HG03520 (cell line): ENCODE measurements at regions not wholly inside any gene's neighbourhood (a gene's known extent, or its start where the extent isn't known, plus 50 kb on each side); places are given as distances from the start of the nearest gene placed in this dataset.

ENCODE experiments used
- ATAC-seq: cut with Tn5 transposase; IDR thresholded peaks from one replicate; pipeline ENCODE4 v1.9.1; 2021; ENCODE audit warnings: mild to moderate bottlenecking, moderate library complexity; ENCODE audit not compliant: unreplicated experiment

- ATAC-seq = no peak
Observed at GRCh38 chr2:43039376-43040080, 186.9 kb downstream of the ZFP36L2 start.

DNA sequence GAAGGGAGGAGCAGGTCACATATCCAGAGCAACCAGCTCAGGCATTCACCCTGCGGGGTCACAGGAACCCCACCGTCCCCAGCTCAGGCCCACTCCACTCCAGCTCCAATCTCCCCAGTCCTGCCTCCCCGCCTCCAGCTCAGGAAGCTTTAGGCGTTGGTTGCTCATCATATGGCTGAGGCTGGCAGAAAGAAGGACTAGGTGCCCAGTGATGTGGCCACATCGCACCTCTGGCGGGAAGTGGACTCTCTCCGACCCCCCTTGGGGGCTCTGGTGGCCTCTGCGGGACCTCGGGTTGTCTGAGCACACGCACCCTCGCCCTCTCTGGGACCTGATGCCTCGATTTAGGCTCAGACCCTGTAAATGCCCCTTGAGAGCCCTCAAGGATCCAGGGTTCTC is 187.7 kb downstream of the ZFP36L2 start:
- ATAC-seq = no peak

GRCh38 chr2:43038034-43038695 is 188.2 kb downstream of the ZFP36L2 start:
- ATAC-seq = no peak

DNA sequence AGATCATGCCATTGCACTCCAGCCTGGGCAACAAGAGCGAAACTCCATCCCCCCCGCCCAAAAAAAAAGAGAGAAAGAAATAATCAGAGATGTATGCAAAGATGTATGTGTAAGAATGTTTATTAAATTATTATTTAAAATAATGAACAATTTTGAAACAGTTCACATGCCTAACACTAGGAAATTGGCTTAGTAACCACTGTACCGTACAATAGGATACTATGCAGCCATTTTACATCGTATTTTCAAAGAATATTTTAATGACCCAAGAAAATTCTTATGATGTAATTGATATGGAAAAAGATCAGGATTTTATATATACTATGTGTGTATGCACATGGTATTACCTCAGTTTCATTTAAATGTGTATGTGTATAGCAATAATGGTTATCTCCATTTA is 190.5 kb downstream of the ZFP36L2 start:
- no peak for ATAC-seq

DNA sequence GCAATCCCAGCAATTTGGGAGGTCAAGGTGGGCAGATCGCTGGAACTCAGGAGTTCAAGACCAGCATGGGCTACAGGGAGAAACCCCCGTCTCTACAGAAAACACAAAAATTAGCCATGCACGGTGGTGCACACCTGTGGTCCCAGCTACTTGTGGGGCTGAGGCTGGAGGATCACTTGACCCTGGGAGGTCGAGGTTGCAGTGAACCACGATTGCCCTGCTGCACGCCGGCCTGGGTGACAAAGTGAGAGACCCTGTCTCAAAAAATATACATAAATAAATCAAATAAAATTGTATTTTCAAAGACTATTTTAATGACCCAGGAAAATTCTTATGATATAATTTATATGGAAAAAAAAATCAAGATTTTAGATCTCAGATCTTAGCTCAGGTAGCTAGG is 191.5 kb downstream of the ZFP36L2 start:
- ATAC-seq = no peak

GRCh38 chr2:43034242-43034619 is 192.2 kb downstream of the ZFP36L2 start:
- ATAC-seq = no peak

GRCh38 chr2:43033466-43034241 is 192.8 kb downstream of the ZFP36L2 start:
- no peak for ATAC-seq

DNA sequence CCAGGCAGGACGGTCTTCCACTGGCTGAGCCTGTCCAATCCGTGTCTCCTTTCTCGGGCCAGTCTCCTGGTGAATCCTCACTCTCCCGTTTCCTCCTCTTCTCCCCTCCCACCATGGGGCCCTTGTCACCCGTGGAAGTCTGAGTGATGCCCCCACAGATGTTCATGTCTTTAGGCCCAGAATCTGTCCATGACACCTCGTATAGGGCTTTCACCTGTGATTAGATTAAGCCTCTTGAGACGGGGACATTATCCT is 193.5 kb downstream of the ZFP36L2 start:
- no peak for ATAC-seq

GRCh38 chr2:43032213-43033015 is 194.0 kb downstream of the ZFP36L2 start:
- ATAC-seq = no peak

- no peak for ATAC-seq
Observed at GRCh38 chr2:43031471-43032212, 194.8 kb downstream of the ZFP36L2 start.

- no peak for ATAC-seq
Observed at GRCh38 chr2:43030551-43031307, 195.7 kb downstream of the ZFP36L2 start.

DNA sequence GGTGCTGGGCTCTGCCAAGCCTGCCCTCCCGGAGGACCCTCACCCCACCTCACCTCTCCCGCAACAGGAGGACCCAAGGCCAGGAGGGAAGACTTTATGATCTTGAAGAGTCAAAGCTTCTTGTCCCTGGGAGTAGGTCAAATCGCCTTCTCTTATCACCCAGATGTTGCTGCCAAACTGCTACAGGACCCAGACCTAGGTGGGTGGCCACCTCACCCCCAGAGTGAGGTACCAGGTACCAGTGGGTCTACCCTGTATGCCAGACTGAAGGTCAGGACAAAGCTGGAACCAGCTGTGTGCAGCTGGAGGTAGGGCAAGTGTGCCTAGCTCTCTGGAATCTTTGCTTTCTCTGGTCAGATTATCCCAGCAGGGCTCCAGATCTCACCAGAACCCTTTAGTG is 197.2 kb downstream of the ZFP36L2 start:
- no peak for ATAC-seq

- no peak for ATAC-seq
Observed at GRCh38 chr2:43028188-43028587, 198.2 kb downstream of the ZFP36L2 start.

DNA sequence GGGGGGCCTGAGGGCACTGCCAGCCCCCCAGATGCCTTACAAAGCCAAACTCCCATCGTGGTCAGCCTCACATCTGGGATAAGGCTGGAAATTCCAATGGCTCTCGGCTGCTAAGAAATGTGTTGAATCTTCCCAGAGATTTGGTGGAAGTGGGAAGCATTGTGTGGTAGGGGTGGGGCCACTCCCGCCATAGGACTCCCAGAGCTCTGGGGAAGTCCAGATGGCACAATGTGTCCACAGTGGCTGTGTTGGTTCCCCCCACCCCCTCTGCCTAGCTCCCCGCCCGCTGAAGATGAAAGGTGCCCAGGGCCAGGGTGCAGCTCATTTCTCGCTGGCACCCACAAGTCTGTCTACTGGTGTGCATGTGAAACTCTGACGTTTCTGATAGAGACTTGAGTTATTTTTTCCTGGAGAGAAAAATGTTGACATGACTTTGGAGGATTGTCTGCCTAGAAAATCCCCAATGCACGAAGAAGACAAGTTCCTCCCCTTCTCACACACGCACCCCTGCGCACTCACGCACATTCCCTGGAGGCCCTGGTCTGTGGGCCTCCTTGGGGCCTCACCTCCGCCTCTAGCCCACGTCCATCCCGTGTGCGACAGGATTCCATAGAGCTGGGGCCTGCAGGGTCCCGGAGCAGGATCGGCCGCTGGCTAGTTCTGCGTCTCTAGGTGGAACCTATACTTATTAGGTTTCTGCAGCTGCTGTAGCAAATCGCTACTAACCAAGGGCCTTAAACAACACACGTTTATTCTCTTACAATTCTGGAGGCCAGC is 199.1 kb downstream of the ZFP36L2 start:
- ATAC-seq = no peak

DNA sequence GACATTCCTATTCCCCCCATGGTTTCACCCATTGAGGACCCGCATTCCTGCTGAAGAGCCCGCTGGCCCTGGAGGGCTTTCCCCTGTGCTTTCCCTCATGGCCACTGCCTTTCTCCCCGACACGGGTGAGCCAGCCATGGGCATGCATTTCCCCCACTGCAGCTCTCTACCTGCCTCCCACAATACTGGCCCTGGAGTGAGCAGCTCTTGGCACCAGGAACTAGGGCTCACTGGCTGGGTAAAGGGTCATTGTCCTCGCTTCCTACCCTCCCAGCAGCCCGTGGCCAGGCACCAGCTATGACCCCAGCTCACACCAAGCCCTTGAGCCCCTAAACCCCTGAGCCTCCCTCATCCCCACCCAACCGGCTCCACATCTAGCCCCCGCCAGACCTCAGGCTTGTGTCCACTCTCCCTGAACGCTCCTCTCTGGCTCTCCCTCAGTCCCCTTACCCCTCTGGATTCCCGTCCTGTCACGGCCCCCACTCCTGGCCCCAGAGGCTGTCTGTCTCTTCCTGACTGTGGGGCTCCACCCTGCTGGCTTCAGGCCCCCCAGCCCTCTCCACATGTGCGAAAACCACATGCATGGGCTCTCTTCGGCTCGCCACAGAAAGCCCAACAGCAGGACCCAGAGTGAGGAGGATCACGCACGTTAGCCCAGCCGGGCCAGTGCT is 199.8 kb downstream of the ZFP36L2 start:
- no peak for ATAC-seq

DNA sequence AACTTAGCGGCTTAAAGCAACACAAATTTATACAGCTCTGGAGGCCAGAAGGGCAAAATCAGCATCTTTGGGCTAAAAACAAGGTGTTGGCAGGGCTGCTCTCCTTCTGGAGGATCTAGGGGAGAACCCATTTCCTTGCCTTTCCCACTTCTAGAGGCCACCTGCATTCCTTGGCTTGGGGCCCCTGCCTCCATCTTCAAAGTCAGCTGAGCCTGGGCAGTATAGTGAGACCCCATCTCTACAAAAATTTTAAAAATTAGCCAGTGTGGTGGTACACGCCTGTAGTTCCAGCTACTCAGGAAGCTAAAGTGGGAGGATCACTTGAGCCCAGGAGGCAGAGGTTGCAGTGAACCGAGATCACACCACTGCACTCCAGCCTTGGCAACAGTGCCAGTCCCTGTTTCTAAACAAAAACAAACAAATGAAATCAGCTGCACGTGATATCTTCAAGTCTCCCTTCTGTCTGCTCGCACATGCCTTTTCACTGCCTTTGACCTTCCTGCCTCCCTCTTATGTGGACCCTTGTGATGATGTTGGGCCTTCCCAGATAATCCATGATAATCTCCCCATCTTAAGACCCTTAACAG is 200.6 kb downstream of the ZFP36L2 start:
- no peak for ATAC-seq

GRCh38 chr2:43024515-43025011 is 201.8 kb downstream of the ZFP36L2 start:
- ATAC-seq = no peak
